Pancreas (tissue), 10 donors: ENCODE measurements at regions not wholly inside any gene's neighbourhood (a gene's known extent, or its start where the extent isn't known, plus 50 kb on each side); places are given as distances from the start of the nearest gene placed in this dataset.

Experiments used
- ATAC-seq, 4 donors: fragments of 200-7000 bp; cut with Tn5 transposase; one replicate each; pipeline versions ENCODE4 v1.8.0 to v1.9.1; 2020; ENCODE audit warnings: mild to moderate bottlenecking in 4 of 4, moderate library complexity in 4 of 4
- DNase-seq, 6 donors: peaks; one replicate each; pipeline ENCODE4 v3.0.0-alpha.2; 2020
- FAIRE-seq: peaks from 2 replicates; lab custom pipeline; 2012; peaks lifted over from hg19 to GRCh38; lab: Jason Lieb, UNC
- H3K27ac ChIP-seq, 4 donors: fragments of 200-600 bp; sonication (generic); 1 replicate in 3 of 4; 2 replicates in 1 of 4; pipeline versions ENCODE4 v1.5.0 to v1.8.0; 2020
- H3K27me3 ChIP-seq, 4 donors: fragments of 200-600 bp; one replicate each; pipeline ENCODE4 v1.8.0; 2021
- H3K36me3 ChIP-seq, 3 donors: fragments of 200-600 bp; sonication (generic) in 1 of 3; one replicate each; pipeline versions ENCODE4 v1.5.0 to v1.8.0; 2020 to 2021
- H3K4me1 ChIP-seq, 3 donors: fragments of 200-600 bp; one replicate each; pipeline ENCODE4 v1.8.0; 2021
- H3K4me3 ChIP-seq, 4 donors: fragments of 200-600 bp; sonication (generic) in 2 of 4; one replicate each; pipeline versions ENCODE4 v1.5.0 to v1.8.0; 2020 to 2021
- H3K9me3 ChIP-seq, 4 donors: fragments of 200-600 bp; one replicate each; pipeline ENCODE4 v1.8.0; 2021
- WGBS, 2 donors: extraction: QIAGEN DNeasy Blood & Tissue Kit; methylation state at CpG; one replicate each; pipeline ENCODE4 v1.1.7; 2013; 5-methylcytosine and 5-hydroxymethylcytosine counted together
- intact Hi-C, 3 donors: fragments of 100-400 bp; cut with DNase I; formaldehyde crosslinking; loops; one replicate each; pipeline versions ENCODE4 v1.11.1 to v1.14.2; 2022
- TF ChIP-seq, protein P1 (sequence below), 4 donors: fragments of 200-600 bp; sonication (generic) in 3 of 4; IDR thresholded peaks; one replicate each; pipeline versions ENCODE4 v1.5.0 to v1.8.0; 2021; ENCODE audit warnings: antibody characterized with exemption in 4 of 4
- donor health status: healthy with polysubstance abuse.
- donor health status: DM: no; HTN: no; CAD: no; lungs with moderate emphysema.
- donor health status: DM: no; HTN: no; CAD: no.
- donor health status: control.
- donor health status: control.
- donor health status: Bipolar disorder and iron deficiency.
- donor health status: DM: yes; HTN: yes; CAD: no.
- donor health status: DM: no; HTN: no; CAD: no.
- donor health status: DM: no; HTN: no; CAD: no.
- donor health status: DM: yes; HTN: yes; CAD: no.

DNA sequence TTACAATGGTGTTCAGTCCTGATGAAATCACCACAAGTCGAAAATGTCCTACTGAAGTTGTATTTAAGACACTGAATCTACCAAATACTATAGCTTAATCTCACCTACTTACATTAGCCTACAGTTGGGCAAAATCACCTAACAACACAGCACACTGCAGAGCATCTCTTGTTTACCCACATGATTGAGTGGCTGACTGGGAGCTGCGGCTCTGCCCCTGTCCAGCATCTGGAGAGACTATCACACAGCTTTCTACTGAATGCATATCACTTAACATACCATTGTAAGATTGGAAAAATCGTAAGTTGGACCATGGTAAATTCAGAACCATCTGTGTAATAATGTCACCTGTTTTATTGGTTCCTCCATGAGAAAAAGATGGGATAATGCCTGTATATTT, 1083.2 kb upstream of the PCDH7 start:
- no peaks in the 10 kb centered on the region for H3K36me3 ChIP-seq
- intact Hi-C loops, result no loop called here
- TF ChIP-seq, protein P1, sequence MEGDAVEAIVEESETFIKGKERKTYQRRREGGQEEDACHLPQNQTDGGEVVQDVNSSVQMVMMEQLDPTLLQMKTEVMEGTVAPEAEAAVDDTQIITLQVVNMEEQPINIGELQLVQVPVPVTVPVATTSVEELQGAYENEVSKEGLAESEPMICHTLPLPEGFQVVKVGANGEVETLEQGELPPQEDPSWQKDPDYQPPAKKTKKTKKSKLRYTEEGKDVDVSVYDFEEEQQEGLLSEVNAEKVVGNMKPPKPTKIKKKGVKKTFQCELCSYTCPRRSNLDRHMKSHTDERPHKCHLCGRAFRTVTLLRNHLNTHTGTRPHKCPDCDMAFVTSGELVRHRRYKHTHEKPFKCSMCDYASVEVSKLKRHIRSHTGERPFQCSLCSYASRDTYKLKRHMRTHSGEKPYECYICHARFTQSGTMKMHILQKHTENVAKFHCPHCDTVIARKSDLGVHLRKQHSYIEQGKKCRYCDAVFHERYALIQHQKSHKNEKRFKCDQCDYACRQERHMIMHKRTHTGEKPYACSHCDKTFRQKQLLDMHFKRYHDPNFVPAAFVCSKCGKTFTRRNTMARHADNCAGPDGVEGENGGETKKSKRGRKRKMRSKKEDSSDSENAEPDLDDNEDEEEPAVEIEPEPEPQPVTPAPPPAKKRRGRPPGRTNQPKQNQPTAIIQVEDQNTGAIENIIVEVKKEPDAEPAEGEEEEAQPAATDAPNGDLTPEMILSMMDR (IDR thresholded peaks at IDR 0.05), result no peak
- WGBS, 2 donors, result 21 to 32% methylated on average over 3 of the region's 3 CpGs
- no peaks in the 10 kb centered on the region for H3K4me1 ChIP-seq
- H3K9me3 ChIP-seq, result no peaks in the 10 kb centered on the region
- H3K27me3 ChIP-seq, result no peaks in the 10 kb centered on the region
- no peak overlapping the region for H3K27ac ChIP-seq
- DNase-seq (no peak), ATAC-seq (no peak), FAIRE-seq (no peak)
- H3K4me3 ChIP-seq, result no peak overlapping the region

DNA sequence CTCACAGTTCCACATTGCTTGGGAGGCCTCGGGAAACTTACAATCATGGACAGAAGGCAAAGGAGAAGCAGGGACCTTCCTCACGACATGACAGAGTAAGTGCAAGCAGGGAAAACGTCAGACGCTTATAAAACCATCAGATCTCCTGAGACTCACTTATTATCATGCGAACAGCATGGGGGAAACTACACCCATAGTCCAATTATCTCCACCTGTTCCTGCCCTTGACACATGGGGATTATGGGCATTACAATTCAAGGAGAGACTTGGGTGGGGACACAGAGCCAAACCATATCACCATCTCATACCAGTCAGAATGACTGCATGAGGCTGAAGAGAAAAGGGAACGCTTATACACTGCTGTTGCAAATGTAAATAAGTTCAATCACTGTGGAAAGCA, 1066.9 kb upstream of the PCDH7 start:
- 53 to 57% methylated on average over 6 of the region's 6 CpGs for WGBS, 2 donors
- FAIRE-seq (no peak), DNase-seq (no peak), ATAC-seq (no peak)
- H3K9me3 ChIP-seq, result no peaks in the 10 kb centered on the region
- H3K4me3 ChIP-seq, result no peak overlapping the region
- H3K4me1 ChIP-seq, result no peaks in the 10 kb centered on the region
- H3K27me3 ChIP-seq, result no peaks in the 10 kb centered on the region
- H3K27ac ChIP-seq, result no peak overlapping the region
- intact Hi-C loops, result no loop called here
- H3K36me3 ChIP-seq, result no peaks in the 10 kb centered on the region
- TF ChIP-seq, protein P1 (IDR thresholded peaks at IDR 0.05), result no peak

DNA sequence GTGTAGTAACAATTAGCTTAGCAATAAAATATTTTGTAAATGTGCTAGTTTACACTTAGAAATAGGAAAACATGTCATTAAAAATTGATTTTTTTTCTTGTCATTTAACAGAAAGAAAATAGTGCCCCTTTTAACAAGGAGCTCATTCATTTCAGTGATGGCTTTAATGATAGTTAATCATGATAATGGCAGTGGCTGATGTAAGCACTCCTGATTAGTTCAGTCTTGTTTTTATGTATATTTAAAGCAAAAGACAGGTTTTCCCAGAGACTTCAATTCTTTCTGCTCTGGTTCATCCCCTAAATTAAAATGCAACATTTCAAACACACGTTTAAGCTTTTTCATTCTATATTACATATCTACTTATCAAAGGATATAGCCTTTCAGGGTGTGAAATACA, 1039.5 kb upstream of the PCDH7 start:
- TF ChIP-seq, protein P1 (IDR thresholded peaks at IDR 0.05), result no peak
- H3K27me3 ChIP-seq, result no peaks in the 10 kb centered on the region
- intact Hi-C loops, result no loop called here
- H3K9me3 ChIP-seq, result no peaks in the 10 kb centered on the region
- DNase-seq, result no peak
- no peak for FAIRE-seq
- no peak overlapping the region for H3K4me3 ChIP-seq
- H3K27ac ChIP-seq, result no peak overlapping the region
- no peak for ATAC-seq
- no peaks in the 10 kb centered on the region for H3K36me3 ChIP-seq
- H3K4me1 ChIP-seq, result no peaks in the 10 kb centered on the region
- WGBS, 2 donors, result 9% methylated on average over 1 of the region's 1 CpG

DNA sequence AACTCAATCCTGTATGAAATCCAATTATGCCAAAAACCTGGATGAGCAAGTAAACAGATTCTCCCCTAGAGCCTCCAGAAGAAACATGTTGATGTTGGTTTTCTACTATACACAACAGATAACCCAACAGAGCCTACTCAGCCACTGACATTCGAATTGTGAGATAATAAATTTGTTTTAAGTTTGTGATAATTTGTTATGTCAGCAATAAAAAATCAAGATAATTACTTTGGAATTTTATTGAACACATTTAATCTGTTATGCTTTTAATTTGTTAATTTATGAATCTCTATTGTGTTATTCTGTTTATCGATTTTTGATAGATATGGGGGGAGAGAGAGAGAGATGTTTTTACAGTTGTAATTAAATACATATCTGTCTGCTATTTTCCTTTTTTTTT, 1016.1 kb upstream of the PCDH7 start:
- no peaks in the 10 kb centered on the region for H3K9me3 ChIP-seq
- intact Hi-C loops, result no loop called here
- TF ChIP-seq, protein P1 (IDR thresholded peaks at IDR 0.05), result no peak
- no peaks in the 10 kb centered on the region for H3K36me3 ChIP-seq
- 44 to 72% methylated on average over 2 of the region's 2 CpGs for WGBS, 2 donors
- no peak overlapping the region for H3K4me3 ChIP-seq
- DNase-seq, result no peak
- FAIRE-seq, result no peak
- no peaks in the 10 kb centered on the region for H3K27me3 ChIP-seq
- no peaks in the 10 kb centered on the region for H3K4me1 ChIP-seq
- no peak overlapping the region for H3K27ac ChIP-seq
- no peak for ATAC-seq

DNA sequence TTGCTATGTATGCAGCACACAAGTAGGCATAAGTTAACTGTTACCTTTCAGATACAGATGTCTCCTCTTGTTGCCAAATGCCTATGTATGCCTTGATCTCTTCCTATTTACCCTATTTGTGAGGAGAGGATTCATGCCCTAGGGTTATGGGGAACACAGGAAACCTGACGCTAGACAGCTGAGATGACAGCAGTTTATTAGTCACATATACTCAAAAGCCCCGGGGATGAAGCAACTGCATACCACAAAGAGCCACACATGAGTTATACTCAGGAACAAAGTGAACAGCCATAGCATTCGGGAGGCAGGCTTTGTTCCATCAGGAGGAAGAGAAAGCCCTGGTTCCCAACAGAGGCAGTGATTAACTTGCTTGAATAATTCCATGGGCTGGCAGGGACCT, 1011.7 kb upstream of the PCDH7 start:
- no peak for FAIRE-seq
- intact Hi-C loops, result no loop called here
- Histone ChIP-seq H3K27me3 (no peaks in the 10 kb centered on the region), H3K4me3 (no peak overlapping the region), H3K9me3 (no peaks in the 10 kb centered on the region), H3K4me1 (no peaks in the 10 kb centered on the region), H3K36me3 (no peaks in the 10 kb centered on the region), H3K27ac (no peak overlapping the region)
- no peak for ATAC-seq
- 58 to 71% methylated on average over 3 of the region's 3 CpGs for WGBS, 2 donors
- no peak for DNase-seq
- TF ChIP-seq, protein P1 (IDR thresholded peaks at IDR 0.05), result no peak
